ENCODE measurements at regions not wholly inside any gene's neighbourhood (a gene's known extent, or its start where the extent isn't known, plus 50 kb on each side); places are given as distances from the start of the nearest gene placed in this dataset.
"Not testable (repeated sequence)": the region's sequence is repeated elsewhere in the genome, so short reads cannot be mapped to it uniquely, and the experiment has no call there.

GRCh38 chr1:182003953-182004586 is 57.4 kb downstream of the ZNF648 start:
- no peak overlapping the region for H3K4me3 ChIP-seq (ENCODE audit: low read length)
- DNase-seq (ENCODE audit: low read depth, low spot score), result peak; percentile 8

GRCh38 chr1:182003025-182003725 is 58.3 kb downstream of the ZNF648 start:
- DNase-seq (ENCODE audit: low read depth, low spot score), result no peak
- H3K4me3 ChIP-seq (ENCODE audit: low read length), result no peak overlapping the region

- DNase-seq (ENCODE audit: low read depth, low spot score), result no peak
- H3K4me3 ChIP-seq (ENCODE audit: low read length), result no peak overlapping the region
These were observed 58.9 kb downstream of the ZNF648 start for GRCh38 chr1:182002570-182002969.

- no peak overlapping the region for H3K4me3 ChIP-seq (ENCODE audit: low read length)
These were observed 62.7 kb downstream of the ZNF648 start for GRCh38 chr1:181998858-181999257.

GRCh38 chr1:181992072-181992471 is 69.4 kb downstream of the ZNF648 start:
- DNase-seq (ENCODE audit: low read depth, low spot score), result no peak
- no peak overlapping the region for H3K4me3 ChIP-seq (ENCODE audit: low read length)

More at GRCh38 chr1:181998858-181999257, 62.7 kb downstream of the ZNF648 start:
- no peak for DNase-seq (ENCODE audit: low read depth, low spot score)

- H3K4me3 ChIP-seq (ENCODE audit: low read length), result no peak overlapping the region
- DNase-seq (ENCODE audit: low read depth, low spot score), result no peak
These were observed 70.8 kb downstream of the ZNF648 start for GRCh38 chr1:181990728-181991127.

- H3K4me3 ChIP-seq (ENCODE audit: low read length), result no peak overlapping the region
- no peak for DNase-seq (ENCODE audit: low read depth, low spot score)
These were observed 72.1 kb downstream of the ZNF648 start for GRCh38 chr1:181989261-181989920.

- no peak for DNase-seq (ENCODE audit: low read depth, low spot score)
- H3K4me3 ChIP-seq (ENCODE audit: low read length), result no peak overlapping the region
These were observed 73.5 kb downstream of the ZNF648 start for GRCh38 chr1:181987996-181988395.

GRCh38 chr1:181987334-181987895 is 74.1 kb downstream of the ZNF648 start:
- H3K4me3 ChIP-seq (ENCODE audit: low read length), result no peak overlapping the region

GRCh38 chr1:181986907-181987305 is 74.6 kb downstream of the ZNF648 start:
- H3K4me3 ChIP-seq (ENCODE audit: low read length), result no peak overlapping the region
- no peak for DNase-seq (ENCODE audit: low read depth, low spot score)

More at GRCh38 chr1:181987334-181987895, 74.1 kb downstream of the ZNF648 start:
- no peak for DNase-seq (ENCODE audit: low read depth, low spot score)

- DNase-seq (ENCODE audit: low read depth, low spot score), result no peak
- no peak overlapping the region for H3K4me3 ChIP-seq (ENCODE audit: low read length)
These were observed 75.3 kb downstream of the ZNF648 start for GRCh38 chr1:181985936-181986906.

- H3K4me3 ChIP-seq (ENCODE audit: low read length), result no peak overlapping the region
- DNase-seq (ENCODE audit: low read depth, low spot score), result no peak
These were observed 76.2 kb downstream of the ZNF648 start for GRCh38 chr1:181985281-181985680.

- no peak for DNase-seq (ENCODE audit: low read depth, low spot score)
- no peak overlapping the region for H3K4me3 ChIP-seq (ENCODE audit: low read length)
These were observed 77.5 kb downstream of the ZNF648 start for GRCh38 chr1:181984006-181984405.

- DNase-seq (ENCODE audit: low read depth, low spot score), result no peak
- H3K4me3 ChIP-seq (ENCODE audit: low read length), result no peak overlapping the region
These were observed 79.7 kb downstream of the ZNF648 start for GRCh38 chr1:181981821-181982220.

GRCh38 chr1:181972256-181972655 is 89.3 kb downstream of the ZNF648 start:
- no peak for DNase-seq (ENCODE audit: low read depth, low spot score)
- H3K4me3 ChIP-seq (ENCODE audit: low read length), result no peak overlapping the region

- H3K4me3 ChIP-seq (ENCODE audit: low read length), result no peak overlapping the region
- no peak for DNase-seq (ENCODE audit: low read depth, low spot score)
These were observed 90.1 kb downstream of the ZNF648 start for GRCh38 chr1:181971424-181971823.

- H3K4me3 ChIP-seq (ENCODE audit: low read length), result no peak overlapping the region
- no peak for DNase-seq (ENCODE audit: low read depth, low spot score)
These were observed 91.6 kb downstream of the ZNF648 start for GRCh38 chr1:181969902-181970301.

GRCh38 chr1:181954696-181955095 is 106.8 kb downstream of the ZNF648 start:
- not testable (repeated sequence) for DNase-seq (ENCODE audit: low read depth, low spot score); H3K4me3 ChIP-seq (ENCODE audit: low read length)

- H3K4me3 ChIP-seq (ENCODE audit: low read length); DNase-seq (ENCODE audit: low read depth, low spot score): not testable (repeated sequence)
These were observed 107.3 kb downstream of the ZNF648 start for GRCh38 chr1:181954178-181954577.
